MM.1S (cell line): ENCODE measurements at regions not wholly inside any gene's neighbourhood (a gene's known extent, or its start where the extent isn't known, plus 50 kb on each side); places are given as distances from the start of the nearest gene placed in this dataset.

Experiments used
- CTCF ChIP-seq: fragments of 300-600 bp; sonication (generic); IDR thresholded peaks from 2 replicates; pipeline ENCODE4 v1.5.1; 2016; ENCODE audit warnings: antibody characterized with exemption, low read length, mixed read lengths
- EZH2 ChIP-seq: fragments of 300-600 bp; sonication (generic); optimal IDR thresholded peaks from 2 replicates; pipeline ENCODE3; 2017; ENCODE audit warnings: low read depth, mild to moderate bottlenecking, antibody characterized with exemption, low read length, mixed read lengths

DNA sequence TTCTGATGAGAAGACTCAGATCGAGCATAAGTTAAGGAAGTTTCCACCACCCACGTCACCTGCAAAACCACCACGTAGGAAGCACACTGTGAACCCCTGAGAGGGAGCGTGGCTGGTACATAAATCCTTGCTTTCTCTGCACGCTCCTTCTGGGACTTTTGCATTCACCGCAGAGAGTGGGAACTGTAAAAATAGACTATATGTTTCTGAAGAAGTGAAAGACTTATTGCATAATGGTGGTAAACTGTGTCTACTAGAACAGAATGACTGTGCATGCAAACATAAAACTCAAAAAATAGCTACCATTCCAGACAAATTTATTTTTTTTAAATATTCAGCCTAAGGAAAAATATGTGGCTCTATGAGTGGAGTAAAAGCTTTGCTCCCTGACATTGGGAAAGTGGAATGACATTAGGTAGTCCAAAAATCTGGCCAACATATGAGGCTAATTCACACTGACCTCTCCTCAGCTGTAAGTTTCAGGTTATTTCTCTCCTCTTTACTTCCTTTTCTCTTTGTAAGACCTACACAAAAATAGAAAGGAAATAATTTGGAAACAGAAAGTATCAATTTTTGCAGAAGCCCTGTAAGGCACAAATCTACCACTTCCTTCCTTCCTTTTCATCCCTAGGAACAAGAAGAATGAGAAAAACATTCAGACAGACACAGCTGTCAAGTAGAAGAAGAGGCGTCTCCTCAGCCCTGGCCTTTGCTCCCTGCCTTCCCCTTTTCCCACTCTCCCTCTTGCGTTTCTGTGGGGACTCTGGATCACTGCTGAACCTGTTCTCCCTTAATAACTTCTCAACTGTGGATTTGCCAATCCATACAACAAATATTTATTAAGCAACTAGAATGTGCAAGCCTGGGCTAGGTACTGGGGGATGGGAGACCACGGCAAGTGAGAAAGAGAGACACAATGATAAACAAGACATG is 264.3 kb upstream of the FOXN3 start:
- TF ChIP-seq CTCF = no peak
- TF ChIP-seq EZH2 = no peak
